Panc1 (cell line): ENCODE measurements at regions not wholly inside any gene's neighbourhood (a gene's known extent, or its start where the extent isn't known, plus 50 kb on each side); places are given as distances from the start of the nearest gene placed in this dataset.
A peak's percentile ranks its signal among the peaks of the same experiment; 100 is the strongest.

Experiments
- CTCF ChIP-seq: fragments of 450-650 bp; IDR thresholded peaks from 2 replicates; pipeline ENCODE4 v1.5.1; 2017; ENCODE audit warnings: mild to moderate bottlenecking
- POLR2AphosphoS5 ChIP-seq: IDR thresholded peaks from 2 replicates; pipeline ENCODE4 v1.6.1; 2012; ENCODE audit warnings: mild to moderate bottlenecking, low read depth, low read length, moderate library complexity
- REST ChIP-seq, 2 experiments: IDR thresholded peaks; 2 replicates each; pipeline ENCODE4 v1.6.1; 2011 to 2012; ENCODE audit warnings: low read depth in 2 of 2, control low read depth in 1 of 2, low read length in 1 of 2, mild to moderate bottlenecking in 1 of 2, moderate library complexity in 1 of 2; ENCODE audit not compliant: insufficient read depth in 1 of 2
- SIN3A ChIP-seq: IDR thresholded peaks from 2 replicates; pipeline ENCODE4 v1.6.1; 2012; ENCODE audit warnings: low read depth, mild to moderate bottlenecking, low read length, moderate library complexity, borderline replicate concordance; ENCODE audit not compliant: insufficient read depth
- TCF7L2 ChIP-seq: IDR thresholded peaks from 2 replicates; pipeline ENCODE4 v1.6.1; 2011; ENCODE audit warnings: mild to moderate bottlenecking, low read depth, low read length, inconsistent platforms

GRCh38 chr7:113774182-113774807, 144.5 kb downstream of the PPP1R3A start:
- TF ChIP-seq CTCF (peak; percentile 76; the same call in 1 of the 2 replicates), REST (IDR thresholded peaks at IDR 0.05; ENCODE audit: insufficient read depth in 1 of 2, low read depth in 2 of 2, low read length in 1 of 2) (no peak), POLR2AphosphoS5 (no peak), SIN3A (no peak), TCF7L2 (no peak)
